Common myeloid progenitor, CD34-positive (primary cell): ENCODE measurements at regions not wholly inside any gene's neighbourhood (a gene's known extent, or its start where the extent isn't known, plus 50 kb on each side); places are given as distances from the start of the nearest gene placed in this dataset.

Experiments used
- CTCF ChIA-PET: fragments of 350-600 bp; sonication (Branson Sonifier 250); formaldehyde crosslinking; loops from one replicate; lab custom pipeline; 2021; ENCODE audit warnings: antibody characterized with exemption; lab: Charles Lee
- POLR2A ChIA-PET: fragments of 350-600 bp; sonication (Branson Sonifier 250); formaldehyde crosslinking; loops from one replicate; lab custom pipeline; 2021; ENCODE audit warnings: antibody characterized with exemption; lab: Charles Lee
- DNase-seq, 3 donors: peaks; one replicate each; pipeline versions ENCODE4 v3.0.0 to v3.0.0-alpha.2; 2013
- H3K27ac ChIP-seq, 2 experiments: 1 replicate in 1 of 2; 2 replicates in 1 of 2; pipeline ENCODE4 v1.7.0; 2013; ENCODE audit warnings: inconsistent platforms in 2 of 2, low read length in 2 of 2, mild to moderate bottlenecking in 2 of 2, low read depth in 1 of 2, moderate library complexity in 1 of 2; ENCODE audit not compliant: severe bottlenecking in 2 of 2, insufficient read depth in 1 of 2, poor library complexity in 1 of 2
- H3K27me3 ChIP-seq, 5 experiments: replicated peaks in 2 of 5; 1 replicate in 3 of 5; 2 replicates in 2 of 5; pipeline versions ENCODE4 v1.6.1 to v1.7.0; 2013; ENCODE audit warnings: low read length in 4 of 5, mild to moderate bottlenecking in 2 of 5, moderate library complexity in 2 of 5, inconsistent platforms in 1 of 5; ENCODE audit not compliant: insufficient read depth in 5 of 5, control insufficient read depth in 4 of 5
- H3K36me3 ChIP-seq, 4 experiments: 1 replicate in 2 of 4; 2 replicates in 2 of 4; pipeline versions ENCODE4 v1.6.1 to v1.7.0; 2013; ENCODE audit warnings: low read length in 3 of 4, control low read depth in 1 of 4, mild to moderate bottlenecking in 1 of 4; ENCODE audit not compliant: control insufficient read depth in 4 of 4, insufficient read depth in 4 of 4
- H3K4me1 ChIP-seq, 4 experiments: 1 replicate in 3 of 4; 2 replicates in 1 of 4; pipeline versions ENCODE4 v1.6.1 to v1.7.1; 2013; ENCODE audit warnings: low read length in 3 of 4, mild to moderate bottlenecking in 3 of 4, control low read depth in 1 of 4, inconsistent platforms in 1 of 4, moderate library complexity in 1 of 4; ENCODE audit not compliant: control insufficient read depth in 4 of 4, insufficient read depth in 4 of 4; ENCODE audit errors: control extremely low read depth in 1 of 4
- H3K4me3 ChIP-seq, 7 experiments: 1 replicate in 4 of 7; 2 replicates in 3 of 7; pipeline versions ENCODE4 v1.5.1 to v1.7.0; 2013; ENCODE audit warnings: mild to moderate bottlenecking in 7 of 7, low read length in 6 of 7, moderate library complexity in 6 of 7, inconsistent platforms in 2 of 7, low read depth in 2 of 7, control low read depth in 1 of 7; ENCODE audit not compliant: insufficient read depth in 4 of 7, control insufficient read depth in 1 of 7; ENCODE audit errors: extremely low read depth in 1 of 7
- H3K9me3 ChIP-seq, 5 experiments: 1 replicate in 4 of 5; 2 replicates in 1 of 5; pipeline versions ENCODE4 v1.6.1 to v1.7.1; 2013; ENCODE audit warnings: low read length in 4 of 5, mild to moderate bottlenecking in 2 of 5, inconsistent platforms in 1 of 5, low read depth in 1 of 5, moderate library complexity in 1 of 5; ENCODE audit not compliant: control insufficient read depth in 4 of 5, insufficient read depth in 2 of 5; ENCODE audit errors: control extremely low read depth in 1 of 5
- WGBS: methylation state at CpG from one replicate; pipeline ENCODE4 v1.1.5; 2013; ENCODE audit not compliant: insufficient coverage; 5-methylcytosine and 5-hydroxymethylcytosine counted together

DNA sequence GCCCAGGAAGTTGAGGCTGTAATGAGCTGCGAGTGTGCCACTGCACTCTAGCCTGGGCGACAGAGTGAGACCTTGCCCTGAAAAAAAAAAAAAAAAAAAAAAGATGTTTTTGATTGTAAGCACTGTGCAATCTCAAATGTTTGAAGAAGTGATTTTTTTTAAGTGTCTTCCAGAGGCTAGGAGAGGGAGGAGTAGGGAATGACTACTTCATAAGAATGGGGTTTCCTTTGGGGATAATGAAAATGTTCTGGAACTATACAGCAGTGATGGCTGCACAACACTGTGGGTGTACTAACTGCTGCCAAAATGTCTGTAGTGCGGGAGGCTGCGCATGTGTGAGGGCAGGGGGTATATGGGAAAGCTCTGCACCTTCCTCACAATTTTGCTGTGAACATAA, 83.7 kb downstream of the MCFD2 start:
- Histone ChIP-seq H3K36me3 (no peaks in the 10 kb centered on the region), H3K4me1 (peaks cover 4 to 25% (median 17%) of the 10 kb centered on the region in 4 experiments), H3K9me3 (peaks cover 0 to 7% (median 0%) of the 10 kb centered on the region in 5 experiments), H3K27me3 (no peaks in the 10 kb centered on the region), H3K27ac (no peak overlapping the region), H3K4me3 (no peak overlapping the region)
- WGBS: 100% methylated on average over 2 of the region's 4 CpGs
- ChIA-PET POLR2A (no interaction called here), CTCF (interaction anchor here (1.2 to 2.3 kb wide), 2 partner anchors 9 to 53 kb away, joined by 3 to 11 read pairs; no protein-coding TSS in a partner anchor)
- DNase-seq: no peak

- no peak for DNase-seq
- Histone ChIP-seq H3K9me3 (peaks cover 0 to 7% (median 0%) of the 10 kb centered on the region in 5 experiments), H3K27ac (no peak overlapping the region), H3K4me3 (no peak overlapping the region), H3K4me1 (peaks cover 4 to 19% (median 11%) of the 10 kb centered on the region in 4 experiments), H3K36me3 (no peaks in the 10 kb centered on the region), H3K27me3 (no peaks in the 10 kb centered on the region)
- ChIA-PET CTCF (interaction anchor here (0.9 to 2.3 kb wide), 4 partner anchors 10 to 55 kb away, joined by 3 to 11 read pairs (median 4); no protein-coding TSS in a partner anchor), POLR2A (no interaction called here)
- WGBS: 96% methylated on average over 4 of the region's 7 CpGs
Observed at GRCh38 chr2:46831051-46831868, 84.3 kb downstream of the MCFD2 start.

GRCh38 chr2:46829231-46829995, 86.2 kb downstream of the MCFD2 start:
- Histone ChIP-seq H3K36me3 (no peaks in the 10 kb centered on the region), H3K4me3 (no peak overlapping the region), H3K4me1 (peaks cover 0 to 12% (median 8%) of the 10 kb centered on the region in 4 experiments), H3K27me3 (no peaks in the 10 kb centered on the region), H3K9me3 (peaks cover 0 to 7% (median 0%) of the 10 kb centered on the region in 5 experiments), H3K27ac (no peak overlapping the region)
- ChIA-PET CTCF (interaction anchor here (1.3 to 1.6 kb wide), 2 partner anchors 8 to 21 kb away, joined by 3 to 4 read pairs; no protein-coding TSS in a partner anchor), POLR2A (no interaction called here)
- DNase-seq: peak in 2 of 3 donors; percentile 62 to 68
- WGBS: 89% methylated on average over 7 of the region's 12 CpGs

- CTCF ChIA-PET: no interaction called here
- no peaks in the 10 kb centered on the region for H3K27me3 ChIP-seq
- no peaks in the 10 kb centered on the region for H3K36me3 ChIP-seq
- no peak for DNase-seq
- H3K27ac ChIP-seq: no peak overlapping the region
- WGBS: 90% methylated on average over 2 of the region's 2 CpGs
- H3K4me1 ChIP-seq: peaks cover 0 to 12% (median 8%) of the 10 kb centered on the region in 4 experiments
- peaks cover 0 to 7% (median 0%) of the 10 kb centered on the region in 5 experiments for H3K9me3 ChIP-seq
- POLR2A ChIA-PET: no interaction called here
- no peak overlapping the region for H3K4me3 ChIP-seq
Observed at GRCh38 chr2:46828491-46829230, 86.9 kb downstream of the MCFD2 start.

GRCh38 chr2:46828135-46828438, 87.5 kb downstream of the MCFD2 start:
- Histone ChIP-seq H3K27me3 (no peaks in the 10 kb centered on the region), H3K4me1 (peaks cover 0 to 12% (median 8%) of the 10 kb centered on the region in 4 experiments), H3K9me3 (peaks cover 0 to 7% (median 0%) of the 10 kb centered on the region in 5 experiments), H3K27ac (no peak overlapping the region), H3K4me3 (no peak overlapping the region), H3K36me3 (no peaks in the 10 kb centered on the region)
- ChIA-PET POLR2A (no interaction called here), CTCF (interaction anchor here (0.9 kb wide), 1 partner anchor 14 kb away, joined by 3 read pairs; no protein-coding TSS in a partner anchor)
- 95% methylated on average over 3 of the region's 3 CpGs for WGBS
- DNase-seq: no peak

DNA sequence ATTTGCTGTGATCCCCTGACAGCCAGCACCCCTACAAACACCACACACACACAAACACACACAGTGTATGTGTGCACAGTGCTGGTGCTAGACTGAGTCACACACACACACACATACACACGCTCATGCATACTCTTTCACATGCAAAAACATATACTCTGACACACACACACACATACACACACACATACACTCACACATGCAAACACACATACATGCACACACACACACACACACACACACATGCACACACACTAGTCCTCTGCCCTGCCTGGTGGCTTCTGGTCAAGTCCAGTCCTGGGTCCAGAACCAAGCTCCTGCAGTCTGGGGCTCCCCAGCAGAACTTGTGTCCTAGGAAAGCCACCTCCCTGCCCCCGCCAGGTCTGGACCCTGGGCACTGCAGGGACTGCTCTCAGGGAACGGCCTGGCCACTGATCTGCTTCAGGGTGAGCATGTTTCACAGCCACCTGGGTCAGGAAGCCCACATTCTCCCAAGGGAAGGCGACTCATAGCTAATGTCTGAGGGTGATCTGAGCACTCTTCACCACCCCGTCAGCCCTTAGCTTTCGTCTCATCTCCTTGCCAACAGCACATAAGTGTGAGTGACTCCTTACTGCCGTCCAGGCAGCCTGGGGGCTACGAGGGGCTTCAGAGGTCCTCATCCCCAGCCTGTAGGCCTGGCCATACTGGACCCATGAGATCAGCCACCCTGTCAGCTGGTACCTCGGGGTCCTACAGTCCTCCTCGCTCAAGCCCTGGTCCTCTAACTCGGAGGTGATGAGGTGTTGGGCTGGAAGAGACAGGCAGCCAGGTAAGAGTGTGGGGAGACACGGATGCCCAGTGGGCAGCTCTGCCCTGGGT, 88.1 kb downstream of the MCFD2 start:
- CTCF ChIA-PET: interaction anchor here (0.9 kb wide), 1 partner anchor 13 kb away, joined by 3 read pairs; no protein-coding TSS in a partner anchor
- Histone ChIP-seq H3K27me3 (no peaks in the 10 kb centered on the region), H3K9me3 (peaks cover 0 to 7% (median 0%) of the 10 kb centered on the region in 5 experiments), H3K4me1 (peaks cover 0 to 12% (median 8%) of the 10 kb centered on the region in 4 experiments), H3K36me3 (no peaks in the 10 kb centered on the region), H3K4me3 (no peak overlapping the region), H3K27ac (no peak overlapping the region)
- 91% methylated on average over 12 of the region's 12 CpGs for WGBS
- POLR2A ChIA-PET: no interaction called here
- no peak for DNase-seq
